GM12891 (cell line): ENCODE measurements at regions not wholly inside any gene's neighbourhood (a gene's known extent, or its start where the extent isn't known, plus 50 kb on each side); places are given as distances from the start of the nearest gene placed in this dataset.

Source experiments
- POLR2A ChIP-seq: IDR thresholded peaks from 2 replicates; pipeline ENCODE4 v1.6.1; 2011; ENCODE audit warnings: low read depth, low read length, control low read depth
- POLR2AphosphoS5 ChIP-seq: IDR thresholded peaks from 2 replicates; pipeline ENCODE4 v1.6.1; 2011; ENCODE audit warnings: low read depth, low read length, control low read depth
- POU2F2 ChIP-seq: IDR thresholded peaks from 2 replicates; pipeline ENCODE4 v1.6.1; 2011; ENCODE audit warnings: low read depth, mild to moderate bottlenecking, control low read depth, low read length, moderate library complexity
- SPI1 ChIP-seq: IDR thresholded peaks from 2 replicates; pipeline ENCODE4 v1.6.1; 2011; ENCODE audit warnings: low read depth, low read length, control low read depth
- TAF1 ChIP-seq: IDR thresholded peaks from 2 replicates; pipeline ENCODE4 v1.6.1; 2011; ENCODE audit warnings: low read depth, low read length, control low read depth

GRCh38 chr3:94996743-94997142 lies 933.9 kb downstream of the NSUN3 start:
- TF ChIP-seq POLR2AphosphoS5 (no peak), POLR2A (no peak), TAF1 (no peak), POU2F2 (no peak), SPI1 (no peak)
